Adrenal gland (tissue), 9 donors: ENCODE measurements at regions not wholly inside any gene's neighbourhood (a gene's known extent, or its start where the extent isn't known, plus 50 kb on each side); places are given as distances from the start of the nearest gene placed in this dataset.

Experiments
- DNase-seq, 7 donors: peaks; one replicate each; pipeline ENCODE4 v3.0.0-alpha.2; 2019 to 2020
- H3K27ac ChIP-seq, 5 donors: fragments of 200-600 bp; sonication (generic) in 4 of 5; 1 replicate in 3 of 5; 2 replicates in 2 of 5; pipeline versions ENCODE4 v1.5.1 to v1.8.0; 2016 to 2020; ENCODE audit warnings: mild to moderate bottlenecking in 1 of 5
- H3K27me3 ChIP-seq: fragments of 200-600 bp; 2 replicates; pipeline ENCODE4 v1.8.0; 2021
- H3K36me3 ChIP-seq, 2 donors: fragments of 200-600 bp; replicated peaks in 1 of 2; 1 replicate in 1 of 2; 2 replicates in 1 of 2; pipeline versions ENCODE4 v1.5.1 to v1.8.0; 2018 to 2022
- H3K4me1 ChIP-seq, 2 donors: fragments of 200-600 bp; replicated peaks in 1 of 2; 1 replicate in 1 of 2; 2 replicates in 1 of 2; pipeline versions ENCODE4 v1.5.1 to v1.8.0; 2018 to 2021
- H3K4me3 ChIP-seq, 4 donors: fragments of 200-600 bp; sonication (generic) in 3 of 4; one replicate each; pipeline ENCODE4 v1.5.1; 2016 to 2018
- H3K9me3 ChIP-seq, 3 donors: fragments of 200-600 bp; sonication (generic) in 1 of 3; replicated peaks in 1 of 3; 1 replicate in 2 of 3; 2 replicates in 1 of 3; pipeline versions ENCODE4 v1.5.1 to v1.8.0; 2016 to 2021
- CTCF ChIP-seq, 6 experiments: fragments of 450-650 bp in 4 of 6; fragments of 200-600 bp in 2 of 6; sonication (generic) in 1 of 6; IDR thresholded peaks; 1 replicate in 5 of 6; 2 replicates in 1 of 6; pipeline versions ENCODE4 v1.5.1 to v1.8.0; 2016 to 2021; ENCODE audit warnings: antibody characterized with exemption in 6 of 6, mild to moderate bottlenecking in 2 of 6, moderate library complexity in 1 of 6
- POLR2A ChIP-seq, 2 donors: fragments of 450-650 bp; IDR thresholded peaks; one replicate each; pipeline ENCODE4 v1.6.1; 2017; ENCODE audit warnings: antibody characterized with exemption in 2 of 2, mild to moderate bottlenecking in 2 of 2, moderate library complexity in 1 of 2
- WGBS, 4 donors: extraction: QIAGEN DNeasy Blood & Tissue Kit in 2 of 4; methylation state at CpG; one replicate each; pipeline versions ENCODE4 v1.1.5 to v1.1.7; 2013 to 2017; 5-methylcytosine and 5-hydroxymethylcytosine counted together
- intact Hi-C, 2 donors: fragments of 100-400 bp; cut with DNase I; formaldehyde crosslinking; loops; one replicate each; pipeline versions ENCODE4 v1.14.1 to v1.15.0; 2022 to 2023
- donor health status: healthy with polysubstance abuse.
- donor health status: Bipolar disorder and iron deficiency.
- donor health status: DM: yes; HTN: yes; CAD: no.
- donor health status: DM: no; HTN: no; CAD: no.
- donor health status: DM: no; HTN: no; CAD: no.

DNA sequence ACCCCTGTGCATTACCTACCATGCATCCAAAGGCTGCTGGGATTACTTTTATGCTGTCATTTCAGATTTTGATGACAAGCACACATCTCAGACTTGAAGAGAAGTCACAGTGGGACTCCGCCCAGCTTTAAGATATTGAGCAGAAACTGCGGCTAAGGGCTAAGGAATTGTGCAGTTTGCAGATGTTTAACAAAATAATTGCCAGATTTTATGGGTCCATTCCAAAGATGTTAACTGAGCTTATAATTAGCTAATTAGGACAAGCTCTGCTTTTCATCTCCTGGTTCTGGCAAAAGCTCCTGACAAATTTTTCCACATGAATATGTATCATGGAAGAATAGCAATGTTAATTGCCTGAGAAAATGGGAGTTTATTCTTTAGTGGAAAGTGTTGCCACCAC, 344.4 kb upstream of the ATXN7L3B start:
- Histone ChIP-seq H3K27ac (no peak overlapping the region), H3K9me3 (no peaks in the 10 kb centered on the region), H3K4me1 (no peaks in the 10 kb centered on the region), H3K36me3 (no peaks in the 10 kb centered on the region), H3K27me3 (no peaks in the 10 kb centered on the region), H3K4me3 (no peak overlapping the region)
- 77 to 95% (median 86%) methylated on average over 2 of the region's 2 CpGs for WGBS, 4 donors
- TF ChIP-seq POLR2A (IDR thresholded peaks at IDR 0.05) = no peak
- no peak for TF ChIP-seq CTCF (IDR thresholded peaks at IDR 0.05)
- intact Hi-C loops = no loop called here
- DNase-seq = no peak

DNA sequence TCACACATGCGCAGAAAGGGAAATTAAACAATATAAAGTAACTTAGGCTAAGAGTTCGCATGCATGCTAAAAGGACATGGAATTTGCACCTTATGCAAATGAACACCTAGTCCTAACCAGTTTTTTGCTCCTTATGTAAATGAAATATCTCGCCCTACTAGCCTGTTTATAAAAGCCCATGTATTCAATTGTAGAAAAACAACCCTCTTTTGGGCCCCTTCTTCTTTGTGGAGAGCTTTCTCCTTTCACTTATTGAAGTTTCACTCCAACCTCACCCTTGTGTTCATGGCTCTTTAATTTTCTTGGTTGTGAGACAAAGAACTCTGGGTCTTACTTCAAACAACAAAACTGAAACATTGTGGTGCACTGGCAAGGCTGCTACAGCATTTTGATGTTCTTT, 333.4 kb upstream of the ATXN7L3B start:
- Histone ChIP-seq H3K27ac (no peak overlapping the region), H3K4me3 (no peak overlapping the region), H3K36me3 (no peaks in the 10 kb centered on the region), H3K9me3 (no peaks in the 10 kb centered on the region), H3K27me3 (no peaks in the 10 kb centered on the region), H3K4me1 (no peaks in the 10 kb centered on the region)
- intact Hi-C loops = no loop called here
- WGBS, 4 donors = 69 to 80% (median 73%) methylated on average over 3 of the region's 3 CpGs
- no peak for DNase-seq
- TF ChIP-seq POLR2A (IDR thresholded peaks at IDR 0.05) (no peak), CTCF (IDR thresholded peaks at IDR 0.05) (no peak)

DNA sequence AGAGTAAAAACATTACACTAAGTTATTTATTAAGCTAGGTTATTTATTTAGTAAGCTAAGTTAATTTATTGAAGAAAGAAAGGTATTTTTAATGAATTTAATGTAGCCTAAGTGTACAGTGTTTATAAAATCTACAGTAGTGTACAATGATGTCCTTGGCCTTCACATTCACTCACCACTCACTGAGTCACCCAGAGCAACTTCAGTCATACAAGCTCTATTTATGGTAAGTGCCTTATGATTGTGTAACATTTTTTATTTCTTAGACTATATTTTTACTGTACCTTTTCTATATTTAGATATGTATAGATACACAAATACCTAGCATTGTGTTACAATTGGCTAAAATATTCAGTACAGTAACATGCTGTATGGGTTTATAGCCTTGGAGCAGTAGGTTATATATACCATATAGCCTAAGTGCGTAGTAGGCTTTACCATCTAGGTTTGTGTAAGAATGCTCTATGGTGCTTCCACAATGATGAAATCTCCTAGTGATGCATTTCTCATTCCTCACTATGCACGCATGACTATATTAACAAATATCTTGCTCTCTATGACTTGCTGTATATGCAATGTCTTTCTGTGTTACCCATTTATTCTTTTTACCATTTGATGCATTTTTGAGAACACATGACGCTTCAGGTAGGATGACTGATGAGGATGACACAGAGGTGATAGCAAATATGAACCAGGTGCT, 309.6 kb upstream of the ATXN7L3B start:
- Histone ChIP-seq H3K9me3 (no peaks in the 10 kb centered on the region), H3K27me3 (no peaks in the 10 kb centered on the region), H3K27ac (no peak overlapping the region), H3K4me1 (no peaks in the 10 kb centered on the region), H3K36me3 (no peaks in the 10 kb centered on the region), H3K4me3 (no peak overlapping the region)
- DNase-seq = peak in 4 of 7 donors; percentile 7 to 23 (median 14)
- WGBS, 4 donors = 74 to 86% (median 79%) methylated on average over 3 of the region's 3 CpGs
- intact Hi-C loops = no loop called here
- TF ChIP-seq CTCF (IDR thresholded peaks at IDR 0.05) (no peak), POLR2A (IDR thresholded peaks at IDR 0.05) (no peak)

DNA sequence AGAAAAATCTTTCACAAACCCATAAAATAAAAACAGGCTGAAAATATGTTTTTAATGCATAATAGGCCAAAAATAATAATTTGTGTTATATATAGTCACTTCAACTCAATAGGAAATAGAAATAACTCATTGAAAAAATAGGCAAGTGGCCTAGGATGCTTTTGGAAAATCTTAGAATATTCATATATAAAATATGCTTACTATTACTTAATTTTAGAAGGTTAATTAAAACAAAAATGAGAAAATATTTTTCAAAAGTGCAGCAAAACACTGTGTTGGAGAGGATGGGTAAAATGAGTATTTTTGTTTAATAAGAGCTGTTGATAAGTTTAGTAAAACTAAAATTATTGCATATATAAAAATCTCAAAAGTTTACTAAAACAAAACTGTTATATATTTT, 308.0 kb upstream of the ATXN7L3B start:
- H3K4me3 ChIP-seq = no peak overlapping the region
- no peak overlapping the region for H3K27ac ChIP-seq
- no peaks in the 10 kb centered on the region for H3K27me3 ChIP-seq
- TF ChIP-seq POLR2A (IDR thresholded peaks at IDR 0.05) (no peak), CTCF (IDR thresholded peaks at IDR 0.05) (no peak)
- H3K36me3 ChIP-seq = no peaks in the 10 kb centered on the region
- intact Hi-C loops = no loop called here
- no peaks in the 10 kb centered on the region for H3K4me1 ChIP-seq
- no peak for DNase-seq
- no peaks in the 10 kb centered on the region for H3K9me3 ChIP-seq
